CD4-positive, alpha-beta T cell treated with Interleukin-10 for 1 hour (primary cell): ENCODE measurements at regions not wholly inside any gene's neighbourhood (a gene's known extent, or its start where the extent isn't known, plus 50 kb on each side); places are given as distances from the start of the nearest gene placed in this dataset.

Experiments used
- DNase-seq: peaks from one replicate; pipeline ENCODE4 v3.0.0-alpha.2; 2020

DNA sequence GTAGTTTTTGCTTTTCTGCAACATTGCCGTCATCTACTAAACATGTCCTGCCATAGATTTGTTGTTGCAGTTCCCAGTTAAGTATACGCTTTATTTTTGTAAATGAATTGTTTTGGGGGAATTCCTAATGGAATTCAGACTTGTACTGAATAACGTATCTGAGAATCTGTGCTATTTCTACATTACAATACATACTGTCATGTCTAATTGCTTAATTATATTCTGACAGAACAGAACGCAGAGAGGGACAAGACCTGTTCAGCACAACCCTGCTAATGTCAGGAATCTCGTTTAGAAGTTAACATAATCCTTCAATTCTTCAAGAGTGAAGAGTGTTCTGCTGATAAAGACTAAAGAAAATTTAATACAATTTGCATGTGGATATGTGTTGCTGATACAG is 861.1 kb upstream of the KLHL1 start:
- no peak for DNase-seq

DNA sequence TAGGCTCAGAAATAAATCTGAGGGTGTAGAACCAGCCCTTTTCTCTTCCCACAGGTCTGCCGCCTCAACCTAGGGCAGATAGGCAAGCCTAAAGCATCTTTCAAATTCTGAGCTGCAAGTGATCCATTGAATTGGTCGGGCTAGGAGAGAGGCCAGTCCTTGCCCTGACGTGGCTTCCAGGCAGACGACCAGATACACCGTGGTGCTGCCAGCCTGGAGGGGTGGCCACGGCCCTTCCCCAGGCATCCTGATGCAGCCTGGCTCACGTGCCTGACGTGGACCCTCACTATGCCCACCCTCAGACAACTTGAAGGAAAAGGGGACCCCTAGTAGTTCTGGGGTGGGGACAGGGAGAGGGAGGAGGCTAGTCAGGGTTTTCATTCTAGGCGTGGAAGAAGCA is 859.3 kb upstream of the KLHL1 start:
- no peak for DNase-seq

DNA sequence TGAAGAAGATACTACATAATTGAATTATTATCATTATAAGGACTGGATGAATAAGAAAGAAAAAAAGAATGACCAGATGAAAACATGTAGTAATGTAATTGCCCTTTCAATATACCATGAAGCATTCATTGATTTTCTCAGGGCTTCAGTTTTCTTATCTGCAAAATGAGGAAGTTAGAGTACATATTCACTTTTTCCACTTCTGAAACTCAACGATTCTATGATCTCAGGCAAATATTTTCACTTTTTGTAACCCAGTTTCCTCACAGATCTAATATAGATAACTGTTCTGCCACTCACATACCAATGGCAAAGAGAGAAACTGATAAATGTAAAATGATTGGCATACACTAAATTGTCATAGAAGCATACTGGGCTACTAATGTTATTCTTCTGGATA is 856.6 kb upstream of the KLHL1 start:
- DNase-seq, result no peak

DNA sequence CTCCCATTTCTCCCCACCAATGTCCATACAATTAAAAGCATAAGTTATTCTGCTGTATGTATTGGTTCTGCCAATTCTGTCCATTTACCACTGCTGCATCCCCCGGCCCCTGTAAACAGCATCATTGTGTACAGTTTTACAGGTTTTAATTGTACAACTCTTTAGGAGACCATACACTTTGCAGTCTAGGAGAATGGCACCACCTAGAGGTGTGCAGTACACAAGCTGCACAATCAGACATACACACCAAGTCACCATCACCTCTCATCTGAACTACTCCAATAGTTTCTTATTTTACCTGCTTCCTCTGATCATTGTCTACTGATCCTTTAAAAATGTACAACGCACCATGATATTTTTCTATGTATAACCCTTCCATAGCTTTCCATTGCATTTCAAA is 855.9 kb upstream of the KLHL1 start:
- no peak for DNase-seq

DNA sequence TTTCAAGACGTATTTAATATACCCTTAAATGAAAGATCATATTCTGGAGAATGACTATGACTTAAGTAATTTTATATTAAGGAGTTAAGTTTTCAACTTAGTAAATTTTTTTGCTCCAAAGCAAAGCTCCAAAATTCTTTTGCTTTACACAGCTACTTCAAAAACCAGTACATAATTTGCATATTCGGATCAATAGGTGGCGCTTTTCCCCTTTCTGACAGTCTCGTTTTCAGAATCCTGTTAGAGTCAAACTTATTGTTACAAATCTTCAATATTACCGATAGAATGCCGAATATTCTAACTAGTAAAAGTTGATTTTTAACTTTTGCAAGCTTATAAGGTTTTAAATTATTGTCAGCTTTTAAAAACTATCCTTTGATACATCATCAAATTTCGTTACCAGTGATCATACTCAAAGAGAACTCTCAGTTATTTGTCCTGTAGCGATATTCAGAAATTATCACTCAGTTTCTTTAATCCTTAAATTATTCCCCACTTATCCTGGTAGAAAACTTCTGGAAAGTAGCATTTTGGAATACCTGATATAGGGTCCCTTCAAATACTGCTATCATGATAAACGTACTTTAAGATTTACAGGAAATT is 852.7 kb upstream of the KLHL1 start:
- DNase-seq, result no peak

DNA sequence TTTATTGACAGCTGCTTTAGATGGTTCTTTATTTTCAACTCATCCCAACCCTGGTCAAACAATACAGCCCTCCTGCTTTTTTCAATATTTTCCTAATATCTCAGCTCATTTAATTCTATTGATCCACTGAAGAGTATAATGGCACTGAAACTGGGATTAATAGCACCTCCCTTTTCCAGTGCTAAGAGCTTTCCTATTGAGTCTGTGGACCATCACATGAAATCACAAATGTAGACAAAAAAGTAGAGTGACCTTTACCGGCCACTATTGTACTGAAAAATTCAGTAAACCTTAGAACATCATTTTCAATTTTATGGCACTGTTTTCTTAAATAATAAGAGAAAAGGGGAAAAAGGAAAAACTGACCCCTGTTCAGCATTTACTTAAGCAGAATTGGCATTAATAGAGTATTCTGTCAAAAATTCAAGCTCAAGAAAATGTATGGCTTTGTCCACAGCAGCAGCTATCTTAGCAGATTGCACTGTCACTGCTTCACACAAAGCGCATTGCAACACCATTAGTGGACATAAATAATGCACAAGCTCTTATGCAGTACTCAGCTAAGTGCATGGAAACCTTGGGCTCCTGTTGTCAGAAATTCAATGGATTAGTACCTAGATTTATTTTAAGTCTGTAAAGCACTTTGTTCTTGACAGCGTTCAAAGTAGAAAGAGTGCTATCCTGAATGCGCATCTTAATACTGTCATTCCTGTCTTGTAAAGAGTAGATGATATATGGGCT is 851.0 kb upstream of the KLHL1 start:
- no peak for DNase-seq

DNA sequence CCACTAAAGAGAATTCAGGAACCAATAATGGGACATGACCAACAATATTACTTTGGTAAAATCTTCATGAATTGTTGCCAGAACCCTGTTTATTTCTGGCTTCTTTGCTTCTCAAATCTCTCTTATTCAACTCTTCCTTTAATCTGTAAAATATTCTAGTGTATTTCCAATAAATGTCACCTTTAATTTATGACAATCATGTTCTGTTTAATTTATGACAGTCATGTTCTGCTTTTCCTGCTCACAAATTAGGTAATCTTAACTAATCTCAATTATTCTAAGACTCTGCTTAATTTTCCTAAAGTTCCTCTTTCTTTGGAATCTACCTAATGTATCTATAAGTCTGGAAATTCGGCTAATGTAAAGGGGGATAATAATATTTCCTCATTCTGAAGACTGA is 847.6 kb upstream of the KLHL1 start:
- DNase-seq, result no peak

DNA sequence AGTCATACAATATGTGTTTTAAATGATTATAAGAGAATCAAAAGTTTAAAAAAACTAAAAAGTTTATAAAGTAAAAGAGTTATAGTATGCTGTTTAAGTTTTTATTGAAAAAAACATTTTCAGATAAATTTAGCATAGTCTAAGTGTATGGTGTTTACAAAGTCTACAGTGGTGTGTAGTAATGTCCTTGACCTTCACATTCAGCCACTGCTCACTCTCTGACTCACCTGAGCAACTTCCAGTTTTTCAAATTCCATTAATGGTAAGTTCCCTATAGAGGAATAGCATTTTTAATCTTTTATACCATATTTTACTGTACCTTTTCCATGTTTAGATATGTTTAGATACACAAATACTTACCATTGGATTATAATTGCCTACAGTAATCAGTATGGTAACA is 842.4 kb upstream of the KLHL1 start:
- DNase-seq, result no peak

DNA sequence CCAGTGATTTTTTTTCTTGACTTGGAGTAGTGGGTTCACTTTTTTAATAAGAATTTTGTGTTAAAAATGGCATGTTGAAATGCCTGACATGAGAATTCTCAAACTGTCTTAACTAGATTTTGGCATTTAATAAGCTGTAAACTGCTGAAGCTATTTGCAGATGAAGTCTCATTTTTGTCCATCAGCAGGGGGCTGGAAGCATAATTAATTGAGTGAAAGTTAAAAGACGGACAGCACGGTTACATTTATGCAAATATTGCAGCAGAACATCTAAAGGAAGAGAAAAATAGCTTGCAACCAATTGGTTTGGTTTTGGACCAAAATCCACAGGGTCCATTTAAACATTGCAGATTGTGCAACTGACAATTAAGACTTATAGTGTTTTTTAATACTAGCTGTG is 837.3 kb upstream of the KLHL1 start:
- no peak for DNase-seq

DNA sequence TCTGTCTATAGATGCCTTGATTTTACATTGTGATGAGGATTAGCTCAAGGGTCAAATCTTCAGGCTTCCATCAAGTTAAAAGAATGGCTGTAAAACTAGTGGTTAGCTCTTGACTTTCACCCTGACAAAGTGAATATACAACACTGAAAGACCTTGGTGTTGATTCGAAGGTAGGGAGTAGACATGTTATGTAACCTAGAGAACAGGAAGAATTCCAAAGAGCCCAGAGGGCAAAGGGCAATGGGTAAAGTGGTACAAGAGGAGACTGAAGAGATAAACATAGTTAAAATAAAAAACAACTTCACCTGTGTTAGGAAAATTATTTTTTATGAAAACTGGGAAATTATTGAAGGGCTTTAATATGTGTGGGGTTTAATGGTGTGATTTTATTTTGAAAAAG is 833.2 kb upstream of the KLHL1 start:
- no peak for DNase-seq

DNA sequence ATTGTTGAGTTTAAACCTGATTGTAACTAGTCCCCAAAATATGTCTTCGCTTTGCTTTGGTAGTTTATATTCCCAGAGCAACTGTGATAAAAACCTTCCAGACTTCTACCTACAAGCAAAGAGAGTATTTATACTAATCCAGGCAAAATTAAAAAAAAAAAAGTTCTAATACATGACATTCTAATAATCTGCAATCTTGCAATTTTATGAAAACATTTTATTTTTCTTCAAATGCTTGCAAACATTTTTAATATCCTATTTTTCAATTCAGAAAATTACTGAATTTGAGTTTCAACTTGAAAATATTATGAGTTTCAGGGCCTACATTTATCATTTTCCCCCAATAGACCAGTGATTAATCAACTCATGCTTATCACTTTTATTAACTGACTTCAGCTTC is 830.2 kb upstream of the KLHL1 start:
- DNase-seq, result no peak

DNA sequence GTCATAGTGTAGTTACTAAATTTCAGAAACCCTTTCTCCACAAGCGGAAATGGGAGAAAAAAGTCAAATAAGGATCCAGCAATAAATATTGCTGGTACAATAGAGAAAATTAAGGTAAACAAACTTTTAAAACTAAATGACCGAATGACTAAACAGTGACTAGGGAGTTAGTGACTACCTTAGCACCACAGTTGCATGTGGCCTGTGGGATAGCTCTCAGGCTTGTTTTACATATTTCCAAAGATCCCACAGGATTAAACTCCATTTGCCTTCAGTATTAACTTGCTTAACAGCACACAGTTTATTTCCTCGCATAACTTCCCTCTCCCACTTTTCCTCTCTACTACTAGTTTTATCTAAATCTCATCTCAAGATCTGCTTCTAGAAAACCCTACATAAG is 824.3 kb upstream of the KLHL1 start:
- DNase-seq, result no peak

DNA sequence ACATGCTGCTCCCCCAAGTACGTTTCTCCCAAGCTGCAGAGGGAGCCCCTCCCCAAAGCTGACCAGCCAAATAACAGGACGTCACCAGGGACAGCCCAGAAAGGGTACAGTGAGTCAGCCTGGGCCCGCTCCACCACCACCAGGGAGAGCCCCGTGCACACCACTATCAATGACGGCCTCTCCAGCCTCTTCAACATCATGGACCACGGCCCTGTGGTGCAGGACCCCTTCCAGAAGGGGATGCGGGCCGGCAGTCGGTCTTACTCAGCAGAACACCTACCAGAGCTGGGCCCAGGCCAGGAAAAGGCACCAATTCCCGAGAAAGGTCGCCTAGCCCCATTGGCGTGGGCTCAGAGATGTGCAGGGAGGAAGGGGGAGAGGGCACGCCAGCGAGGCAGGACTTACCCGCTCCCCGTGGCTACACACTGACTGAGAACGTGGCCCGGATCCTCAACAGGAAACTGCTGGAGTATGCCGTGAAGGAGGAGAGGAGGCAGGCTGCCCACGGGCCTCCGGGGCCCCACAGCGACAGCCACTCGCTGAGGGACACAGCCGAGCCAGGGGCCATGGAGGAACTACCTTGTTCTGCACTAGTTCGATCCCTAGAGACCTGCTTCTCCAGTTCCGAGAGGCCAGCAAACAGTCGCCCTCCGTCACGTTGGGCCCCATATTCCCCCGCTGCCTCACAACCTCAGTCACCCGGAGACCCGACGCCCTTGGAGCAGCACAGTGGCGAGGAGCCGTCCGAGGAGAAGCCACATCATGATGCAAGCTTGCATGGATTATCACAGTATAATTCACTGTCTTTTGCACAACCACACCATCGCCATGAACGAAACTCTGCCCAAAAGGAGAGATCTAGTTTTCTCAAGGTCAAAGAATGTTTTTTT is 815.9 kb upstream of the KLHL1 start:
- DNase-seq, result no peak

DNA sequence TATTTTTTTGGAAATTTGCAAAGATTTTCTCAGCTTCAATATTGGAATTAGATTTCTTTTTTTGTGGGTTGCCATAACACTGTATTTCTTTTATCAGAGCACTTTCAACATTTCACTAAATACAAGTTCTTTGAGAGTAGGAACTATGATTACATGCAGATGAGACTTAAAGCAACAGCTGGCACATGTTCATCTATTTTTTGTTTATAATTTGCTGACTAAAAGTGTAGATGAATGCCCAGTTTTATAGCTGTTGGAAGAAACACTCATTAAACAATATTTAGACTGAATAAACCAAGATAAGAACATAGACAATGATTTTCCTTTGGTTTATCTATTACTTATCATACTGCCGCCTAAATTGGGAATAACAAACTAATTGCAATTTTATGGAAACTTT is 803.0 kb upstream of the KLHL1 start:
- DNase-seq, result no peak

DNA sequence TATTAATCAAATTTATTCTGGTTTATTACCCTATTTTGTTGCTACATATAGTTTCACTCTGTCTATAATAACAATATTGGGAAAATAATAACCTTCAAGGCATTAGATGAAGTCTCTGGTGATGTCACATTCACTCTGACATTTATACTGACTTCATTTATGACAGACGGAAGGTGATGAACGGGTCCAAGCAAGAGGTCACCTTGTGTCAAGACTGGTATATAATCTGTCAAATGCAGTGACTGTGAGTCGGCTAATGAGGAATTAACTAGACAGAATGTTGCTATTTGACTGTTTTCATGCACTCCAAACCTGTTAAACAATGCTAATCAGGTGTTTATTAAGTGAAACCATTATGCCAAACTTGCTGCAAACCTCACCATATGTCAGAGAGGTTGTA is 800.5 kb upstream of the KLHL1 start:
- DNase-seq, result no peak

DNA sequence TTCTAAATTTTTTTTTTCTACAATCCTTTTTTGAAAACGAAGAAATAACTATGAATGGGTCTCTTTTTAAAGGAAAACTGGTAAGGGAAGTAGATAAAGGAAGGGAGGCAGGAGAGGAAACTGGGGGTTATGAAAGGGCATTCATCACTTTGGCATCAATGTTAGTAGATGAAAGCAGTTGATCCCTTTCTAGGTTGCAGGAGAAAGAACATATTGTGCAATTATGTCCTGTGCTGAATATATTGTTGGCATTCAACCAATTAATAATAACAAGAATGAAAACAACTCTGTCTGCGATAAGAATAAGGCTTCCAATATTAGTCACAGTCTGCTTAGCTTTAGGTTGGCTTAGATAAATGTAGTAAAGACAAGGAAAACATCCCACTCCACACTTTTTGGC is 796.8 kb upstream of the KLHL1 start:
- no peak for DNase-seq

DNA sequence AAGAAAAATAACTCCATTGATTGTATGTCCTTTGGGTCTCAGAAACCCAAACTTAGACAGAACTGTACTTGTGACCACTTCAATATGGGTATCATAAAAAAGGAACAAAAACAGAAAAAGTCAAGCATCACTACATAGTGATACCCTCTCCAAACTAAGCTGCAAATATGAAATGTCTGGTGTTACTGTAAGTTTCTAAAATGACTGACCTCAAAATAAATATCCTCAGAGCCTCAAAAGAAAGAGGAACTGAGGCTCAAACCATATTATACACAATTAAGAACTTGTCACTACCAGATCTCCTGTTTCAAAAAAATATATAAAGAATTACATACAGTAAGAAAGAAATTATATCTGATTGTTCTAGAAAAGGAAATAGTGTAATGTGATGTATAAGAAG is 787.9 kb upstream of the KLHL1 start:
- DNase-seq, result no peak

DNA sequence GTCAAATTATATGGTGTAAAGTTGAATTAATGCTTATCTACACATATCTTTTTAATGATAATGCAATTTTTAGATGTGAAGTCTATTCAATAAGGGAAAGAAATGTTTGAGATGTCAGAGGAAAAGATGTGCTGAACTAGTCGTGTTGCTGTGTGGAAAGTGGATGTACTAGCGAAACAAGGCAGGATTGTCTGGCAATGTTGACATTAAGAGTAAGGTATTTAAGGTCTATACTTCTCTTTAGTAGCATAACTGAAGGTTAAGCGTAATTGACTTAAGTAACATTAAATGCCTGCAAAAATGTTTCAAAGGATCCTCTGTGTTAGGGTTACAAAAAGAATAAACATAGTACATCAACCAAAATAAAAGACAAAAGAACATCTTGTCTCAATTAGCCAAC is 787.3 kb upstream of the KLHL1 start:
- DNase-seq, result no peak

DNA sequence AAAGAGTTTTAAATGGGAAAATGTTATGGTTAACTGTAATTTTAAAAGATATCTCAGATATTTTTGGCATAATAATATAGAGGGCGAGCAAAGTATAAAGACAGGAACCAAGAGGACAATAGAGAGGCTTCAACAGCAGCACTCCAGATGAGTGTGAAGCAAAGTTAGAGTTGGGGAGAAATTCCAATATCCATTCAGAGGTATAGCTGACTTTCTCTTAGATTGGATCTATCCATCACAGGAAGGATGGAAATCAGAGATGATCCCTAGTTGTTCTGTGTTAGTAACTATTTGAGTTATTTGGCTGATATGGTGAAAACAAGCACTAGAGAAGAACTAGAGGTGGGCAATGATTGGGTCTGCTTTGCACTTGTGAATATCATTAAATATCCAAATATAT is 786.0 kb upstream of the KLHL1 start:
- DNase-seq, result no peak

DNA sequence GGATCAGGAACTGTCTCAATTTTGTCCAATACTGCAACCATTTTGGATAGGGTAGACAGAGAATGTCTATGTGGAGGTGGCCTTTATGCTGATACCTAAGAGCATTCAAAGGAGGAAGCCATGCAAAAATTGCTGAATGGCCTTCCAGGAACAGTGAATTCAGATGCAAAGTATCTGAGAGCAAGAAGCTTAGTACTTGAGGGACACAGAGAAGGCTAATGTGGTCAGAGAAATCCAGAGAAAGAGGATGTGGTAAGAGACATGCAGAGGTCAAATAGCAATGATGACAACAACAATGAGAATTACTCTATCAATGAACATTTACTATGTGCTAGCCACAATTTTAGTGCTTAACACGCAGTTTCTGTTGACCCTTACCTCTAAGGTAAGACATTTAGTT is 785.6 kb upstream of the KLHL1 start:
- DNase-seq, result no peak

DNA sequence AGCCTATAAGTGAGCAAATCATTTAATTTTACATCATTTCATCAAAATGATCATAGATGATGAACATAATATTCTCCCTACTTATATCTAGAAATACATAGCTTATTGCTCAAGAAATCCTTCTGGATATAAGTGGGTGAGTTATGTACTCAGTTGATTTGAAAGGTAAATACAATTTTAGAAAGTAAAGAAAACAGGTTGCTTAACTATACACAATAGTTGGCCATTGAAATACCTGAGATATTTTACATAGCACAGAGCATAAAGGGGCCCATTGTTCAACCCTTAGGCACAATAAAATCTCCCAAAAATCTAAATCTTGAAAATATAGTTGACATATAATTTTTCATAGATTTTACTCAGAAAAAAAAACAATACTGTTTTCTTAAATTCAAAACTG is 782.0 kb upstream of the KLHL1 start:
- DNase-seq, result no peak

DNA sequence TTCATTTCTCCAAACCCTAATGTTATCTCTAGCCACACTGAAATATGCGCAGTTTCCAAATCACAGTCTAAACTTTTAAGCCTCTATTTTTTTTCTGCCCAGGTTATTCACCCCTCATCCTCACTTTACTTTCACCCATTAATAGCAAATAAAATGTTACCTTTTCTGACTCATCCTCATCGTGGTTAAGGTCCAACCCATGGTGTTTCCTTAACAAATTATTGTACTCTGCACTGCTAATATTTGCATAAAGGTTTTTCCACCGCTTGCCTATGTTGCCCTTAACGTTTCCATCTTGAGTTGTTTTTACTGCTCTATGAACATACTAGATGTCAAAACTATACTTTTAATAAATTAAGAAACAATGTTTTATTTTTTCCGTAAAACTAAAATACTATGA is 780.9 kb upstream of the KLHL1 start:
- DNase-seq, result no peak

DNA sequence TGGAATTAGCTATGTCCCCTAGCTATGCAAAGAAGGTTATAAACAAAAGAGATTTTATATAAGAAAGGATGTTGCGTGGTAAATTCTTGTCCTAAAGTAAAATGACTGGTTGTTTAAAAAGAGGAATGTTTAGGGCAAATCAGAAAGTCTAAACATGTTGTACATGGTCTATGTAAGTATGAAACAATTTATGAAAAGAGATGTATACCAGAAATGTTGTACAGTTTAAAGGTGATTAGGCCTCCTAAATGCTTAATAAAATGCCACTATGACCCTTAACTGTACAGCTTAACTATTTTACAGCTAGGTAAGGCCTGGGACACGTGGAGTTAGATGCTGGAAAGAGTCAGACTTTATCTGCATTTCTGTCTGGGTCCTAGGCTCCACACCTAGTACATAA is 775.9 kb upstream of the KLHL1 start:
- no peak for DNase-seq

DNA sequence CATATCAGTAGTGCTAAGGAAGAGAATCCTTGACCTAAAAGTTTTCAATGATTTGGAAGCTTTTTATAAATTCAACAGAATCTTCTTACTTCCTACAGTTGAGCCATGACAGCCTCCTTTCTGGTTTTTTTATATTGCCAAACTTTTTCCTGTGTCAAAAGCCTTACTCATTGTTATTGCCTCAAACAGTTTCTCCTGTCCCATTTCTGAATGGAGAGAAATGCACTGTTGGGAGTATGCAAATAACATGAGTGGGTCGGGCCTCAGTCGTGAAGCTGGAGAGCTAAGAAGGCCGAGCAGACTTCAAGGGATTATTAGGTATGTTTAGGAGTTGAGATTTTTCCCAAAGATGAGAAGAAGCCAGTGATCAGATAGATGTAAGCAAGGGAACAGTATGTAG is 766.4 kb upstream of the KLHL1 start:
- DNase-seq, result no peak
